Activated CD4-positive, alpha-beta memory T cell treated with anti-CD3 and anti-CD28 coated beads for 36 hours (primary cell): ENCODE measurements at regions not wholly inside any gene's neighbourhood (a gene's known extent, or its start where the extent isn't known, plus 50 kb on each side); places are given as distances from the start of the nearest gene placed in this dataset.
"Not testable (repeated sequence)": the region's sequence is repeated elsewhere in the genome, so short reads cannot be mapped to it uniquely, and the experiment has no call there.

Experiments used
- CTCF ChIA-PET: fragments of 350-600 bp; sonication (Branson Sonifier 250); formaldehyde crosslinking; loops from one replicate; lab custom pipeline; 2021; ENCODE audit warnings: antibody characterized with exemption, inconsistent platforms; lab: Charles Lee
- POLR2A ChIA-PET: fragments of 350-600 bp; sonication (Branson Sonifier 250); formaldehyde crosslinking; loops from one replicate; lab custom pipeline; 2021; ENCODE audit warnings: antibody characterized with exemption; lab: Charles Lee
- DNase-seq: peaks from one replicate; pipeline ENCODE4 v3.0.0-alpha.2; 2020
- H3K27ac Mint-ChIP-seq: one replicate; pipeline ENCODE4 v1.8.0; 2021; ENCODE audit warnings: mixed read lengths
- H3K27me3 Mint-ChIP-seq: one replicate; pipeline ENCODE4 v1.8.0; 2021; ENCODE audit warnings: mixed read lengths
- H3K36me3 Mint-ChIP-seq: one replicate; pipeline ENCODE4 v1.8.0; 2021; ENCODE audit warnings: mixed read lengths
- H3K4me1 Mint-ChIP-seq: one replicate; pipeline ENCODE4 v1.8.0; 2021; ENCODE audit warnings: low read depth, mixed read lengths
- H3K4me3 Mint-ChIP-seq: one replicate; pipeline ENCODE4 v1.8.0; 2021; ENCODE audit warnings: mild to moderate bottlenecking, mixed read lengths
- H3K9me3 Mint-ChIP-seq: one replicate; pipeline ENCODE4 v1.8.0; 2021; ENCODE audit warnings: mixed read lengths
- intact Hi-C: fragments of 100-400 bp; cut with micrococcal nuclease; formaldehyde crosslinking; loops from one replicate; pipeline ENCODE4 v1.15.1; 2023

DNA sequence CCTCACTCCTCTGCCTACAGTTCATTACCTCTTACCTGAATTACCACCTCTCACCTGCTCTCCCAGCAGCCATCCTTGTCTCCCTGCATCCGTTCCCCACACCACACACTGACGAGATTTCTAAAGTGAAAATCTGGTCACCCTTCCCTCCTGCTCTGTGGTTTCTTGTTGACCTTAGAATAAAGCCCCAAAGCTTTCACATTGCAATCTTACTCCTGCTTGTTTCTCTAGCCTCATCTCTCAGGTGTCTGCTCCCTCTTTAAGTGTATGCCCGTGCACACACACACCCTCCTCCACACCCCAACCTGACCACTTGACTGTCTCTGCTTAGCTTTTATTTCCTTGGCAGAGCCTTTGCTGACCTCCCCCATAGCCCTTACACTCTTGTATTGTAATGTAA, 122.0 kb upstream of the SKOR2 start:
- ChIA-PET POLR2A (no interaction called here), CTCF (no interaction called here)
- no peaks in the 10 kb centered on the region for H3K4me1 Mint-ChIP-seq
- intact Hi-C loops = no loop called here
- no peak for DNase-seq
- no peaks in the 10 kb centered on the region for H3K36me3 Mint-ChIP-seq
- H3K9me3 Mint-ChIP-seq = no peaks in the 10 kb centered on the region
- H3K27me3 Mint-ChIP-seq = peaks cover 12% of the 10 kb centered on the region
- no peak overlapping the region for H3K27ac Mint-ChIP-seq
- H3K4me3 Mint-ChIP-seq = no peak overlapping the region

- intact Hi-C loops = no loop called here
- Mint-ChIP-seq H3K4me1 (no peaks in the 10 kb centered on the region), H3K27me3 (peaks cover 13% of the 10 kb centered on the region), H3K9me3 (peaks cover 6% of the 10 kb centered on the region), H3K4me3 (no peak overlapping the region), H3K36me3 (no peaks in the 10 kb centered on the region), H3K27ac (no peak overlapping the region)
- ChIA-PET CTCF (no interaction called here), POLR2A (no interaction called here)
- DNase-seq = no peak
Observed at GRCh38 chr18:47370052-47370451, 118.6 kb upstream of the SKOR2 start.

DNA sequence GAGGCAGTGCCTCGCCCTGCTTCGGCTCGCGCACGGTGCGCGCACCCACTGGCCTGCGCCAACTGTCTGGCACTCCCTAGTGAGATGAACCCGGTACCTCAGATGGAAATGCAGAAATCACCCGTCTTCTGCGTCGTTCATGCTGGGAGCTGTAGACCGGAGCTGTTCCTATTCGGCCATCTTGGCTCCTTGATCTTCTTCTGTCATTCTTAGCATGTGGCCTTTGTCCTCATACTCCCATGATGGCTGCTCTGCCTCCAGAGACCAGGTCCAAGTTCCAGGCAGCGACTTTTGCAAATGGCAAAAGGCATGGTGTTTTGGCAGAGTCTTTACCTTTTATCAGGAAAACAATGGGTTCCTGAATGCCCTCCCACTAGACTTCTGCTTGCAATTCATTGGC, 102.6 kb upstream of the SKOR2 start:
- H3K9me3 Mint-ChIP-seq, H3K4me3 Mint-ChIP-seq, DNase-seq, intact Hi-C loops, H3K27ac Mint-ChIP-seq, CTCF ChIA-PET, H3K36me3 Mint-ChIP-seq, H3K4me1 Mint-ChIP-seq, POLR2A ChIA-PET, H3K27me3 Mint-ChIP-seq: not testable (repeated sequence)

GRCh38 chr18:47346016-47346415, 94.6 kb upstream of the SKOR2 start:
- no peaks in the 10 kb centered on the region for H3K36me3 Mint-ChIP-seq
- CTCF ChIA-PET = no interaction called here
- no peak overlapping the region for H3K4me3 Mint-ChIP-seq
- no peaks in the 10 kb centered on the region for H3K9me3 Mint-ChIP-seq
- no peaks in the 10 kb centered on the region for H3K4me1 Mint-ChIP-seq
- no peak overlapping the region for H3K27ac Mint-ChIP-seq
- peaks cover 2% of the 10 kb centered on the region for H3K27me3 Mint-ChIP-seq
- POLR2A ChIA-PET = no interaction called here
- intact Hi-C loops = no loop called here
- DNase-seq = no peak

GRCh38 chr18:47345291-47345690, 93.8 kb upstream of the SKOR2 start:
- Mint-ChIP-seq H3K4me3 (no peak overlapping the region), H3K27ac (no peak overlapping the region), H3K27me3 (peaks cover 2% of the 10 kb centered on the region), H3K36me3 (no peaks in the 10 kb centered on the region), H3K9me3 (no peaks in the 10 kb centered on the region), H3K4me1 (no peaks in the 10 kb centered on the region)
- no peak for DNase-seq
- intact Hi-C loops = no loop called here
- ChIA-PET CTCF (no interaction called here), POLR2A (no interaction called here)

- ChIA-PET CTCF (no interaction called here), POLR2A (no interaction called here)
- Mint-ChIP-seq H3K27me3 (peaks cover 2% of the 10 kb centered on the region), H3K27ac (no peak overlapping the region), H3K9me3 (no peaks in the 10 kb centered on the region), H3K36me3 (no peaks in the 10 kb centered on the region), H3K4me3 (no peak overlapping the region), H3K4me1 (no peaks in the 10 kb centered on the region)
- no peak for DNase-seq
- intact Hi-C loops = no loop called here
Observed at GRCh38 chr18:47343291-47343690, 91.8 kb upstream of the SKOR2 start.

GRCh38 chr18:47342566-47342965, 91.1 kb upstream of the SKOR2 start:
- H3K4me1 Mint-ChIP-seq = no peaks in the 10 kb centered on the region
- DNase-seq = no peak
- no peaks in the 10 kb centered on the region for H3K9me3 Mint-ChIP-seq
- no peak overlapping the region for H3K27ac Mint-ChIP-seq
- intact Hi-C loops = no loop called here
- POLR2A ChIA-PET = no interaction called here
- H3K27me3 Mint-ChIP-seq = peaks cover 2% of the 10 kb centered on the region
- no peaks in the 10 kb centered on the region for H3K36me3 Mint-ChIP-seq
- H3K4me3 Mint-ChIP-seq = no peak overlapping the region
- CTCF ChIA-PET = no interaction called here

- no peak overlapping the region for H3K4me3 Mint-ChIP-seq
- POLR2A ChIA-PET = no interaction called here
- DNase-seq = no peak
- intact Hi-C loops = no loop called here
- H3K27ac Mint-ChIP-seq = no peak overlapping the region
- CTCF ChIA-PET = no interaction called here
- H3K4me1 Mint-ChIP-seq = no peaks in the 10 kb centered on the region
- peaks cover 2% of the 10 kb centered on the region for H3K27me3 Mint-ChIP-seq
- H3K36me3 Mint-ChIP-seq = no peaks in the 10 kb centered on the region
- H3K9me3 Mint-ChIP-seq = no peaks in the 10 kb centered on the region
Observed at GRCh38 chr18:47341678-47342077, 90.2 kb upstream of the SKOR2 start.

DNA sequence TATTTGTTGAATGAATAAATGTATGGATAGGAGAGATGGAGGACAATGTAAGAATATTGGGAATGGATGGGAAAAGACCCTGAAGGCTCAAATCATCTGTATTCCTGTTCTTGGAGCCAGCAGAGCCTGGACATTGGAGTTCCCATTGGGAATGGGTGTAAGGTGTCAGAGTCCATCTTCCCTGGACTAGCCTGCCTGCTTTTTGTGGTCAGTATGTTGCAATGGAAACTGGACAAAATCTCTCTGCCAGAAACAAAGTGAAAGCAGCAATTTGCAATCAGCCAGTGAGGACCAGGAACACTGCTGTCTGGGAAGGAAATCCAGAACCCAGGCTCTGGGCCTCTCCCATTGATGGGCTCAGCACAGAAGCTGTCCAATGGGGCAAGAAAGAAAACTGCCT, 83.5 kb upstream of the SKOR2 start:
- no peaks in the 10 kb centered on the region for H3K27me3 Mint-ChIP-seq
- intact Hi-C loops = no loop called here
- no peak overlapping the region for H3K27ac Mint-ChIP-seq
- no peaks in the 10 kb centered on the region for H3K4me1 Mint-ChIP-seq
- no peaks in the 10 kb centered on the region for H3K9me3 Mint-ChIP-seq
- POLR2A ChIA-PET = no interaction called here
- DNase-seq = no peak
- H3K4me3 Mint-ChIP-seq = no peak overlapping the region
- CTCF ChIA-PET = no interaction called here
- H3K36me3 Mint-ChIP-seq = no peaks in the 10 kb centered on the region

DNA sequence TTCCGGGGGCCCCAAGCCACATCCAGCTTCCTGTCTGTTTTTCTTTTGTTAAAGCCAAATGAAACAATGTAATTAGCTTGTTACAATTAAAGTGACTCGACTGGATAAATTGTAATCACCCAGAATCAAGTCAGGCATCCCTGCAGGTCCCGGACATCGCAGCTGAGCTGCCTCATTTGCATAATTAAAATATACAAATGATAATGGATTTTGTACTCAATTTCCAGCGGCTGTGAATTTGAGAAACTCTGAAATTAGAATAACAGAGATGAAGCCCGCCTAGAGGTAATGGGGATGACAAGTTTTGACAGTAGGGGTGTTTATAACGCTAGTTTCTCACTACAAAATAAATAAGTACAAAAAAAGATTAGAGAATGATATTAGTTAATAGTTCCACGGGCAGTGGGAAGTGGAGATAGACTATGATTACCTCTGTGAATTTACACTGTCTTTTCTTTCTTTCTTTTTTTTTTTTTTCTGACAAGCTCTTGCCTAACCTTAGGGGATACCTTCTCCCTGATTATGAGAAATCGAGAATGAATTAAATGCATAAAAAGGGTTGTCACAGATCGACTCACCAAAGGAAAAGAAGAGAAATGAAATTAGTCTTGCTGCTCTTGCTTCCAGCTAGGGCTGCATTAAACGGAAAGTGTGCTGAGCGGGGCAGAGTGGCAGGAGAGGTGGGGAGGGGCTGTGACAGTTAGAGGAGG, 82.6 kb upstream of the SKOR2 start:
- POLR2A ChIA-PET = no interaction called here

GRCh38 chr18:47331641-47332040, 80.2 kb upstream of the SKOR2 start:
- ChIA-PET CTCF (no interaction called here), POLR2A (no interaction called here)
- Mint-ChIP-seq H3K36me3 (no peaks in the 10 kb centered on the region), H3K27me3 (no peaks in the 10 kb centered on the region), H3K9me3 (no peaks in the 10 kb centered on the region), H3K4me3 (no peak overlapping the region), H3K27ac (no peak overlapping the region), H3K4me1 (no peaks in the 10 kb centered on the region)
- intact Hi-C loops = no loop called here
- DNase-seq = no peak

More for the DNA sequence above, 82.6 kb upstream of the SKOR2 start:
- no peaks in the 10 kb centered on the region for H3K36me3 Mint-ChIP-seq
- H3K27ac Mint-ChIP-seq = no peak overlapping the region
- CTCF ChIA-PET = no interaction called here
- intact Hi-C loops = no loop called here
- H3K4me1 Mint-ChIP-seq = no peaks in the 10 kb centered on the region
- H3K9me3 Mint-ChIP-seq = no peaks in the 10 kb centered on the region
- no peak for DNase-seq
- no peaks in the 10 kb centered on the region for H3K27me3 Mint-ChIP-seq
- H3K4me3 Mint-ChIP-seq = no peak overlapping the region

- POLR2A ChIA-PET = no interaction called here
- no peaks in the 10 kb centered on the region for H3K36me3 Mint-ChIP-seq
- CTCF ChIA-PET = no interaction called here
- no peak for DNase-seq
- intact Hi-C loops = no loop called here
- no peaks in the 10 kb centered on the region for H3K4me1 Mint-ChIP-seq
- H3K4me3 Mint-ChIP-seq = no peak overlapping the region
- no peak overlapping the region for H3K27ac Mint-ChIP-seq
- no peaks in the 10 kb centered on the region for H3K27me3 Mint-ChIP-seq
- no peaks in the 10 kb centered on the region for H3K9me3 Mint-ChIP-seq
Observed at GRCh38 chr18:47331026-47331425, 79.6 kb upstream of the SKOR2 start.

- no peak overlapping the region for H3K4me3 Mint-ChIP-seq
- intact Hi-C loops = no loop called here
- H3K4me1 Mint-ChIP-seq = no peaks in the 10 kb centered on the region
- peaks cover 1% of the 10 kb centered on the region for H3K27me3 Mint-ChIP-seq
- H3K36me3 Mint-ChIP-seq = no peaks in the 10 kb centered on the region
- H3K9me3 Mint-ChIP-seq = no peaks in the 10 kb centered on the region
- H3K27ac Mint-ChIP-seq = no peak overlapping the region
- ChIA-PET CTCF (no interaction called here), POLR2A (no interaction called here)
- no peak for DNase-seq
Observed at GRCh38 chr18:47323158-47323557, 71.7 kb upstream of the SKOR2 start.
